Effector memory CD8-positive, alpha-beta T cell (primary cell): ENCODE measurements at regions not wholly inside any gene's neighbourhood (a gene's known extent, or its start where the extent isn't known, plus 50 kb on each side); places are given as distances from the start of the nearest gene placed in this dataset.
A peak's percentile ranks its signal among the peaks of the same experiment; 100 is the strongest.

Source experiments
- ATAC-seq: fragments of 150-1000 bp; cut with Tn5 transposase; replicated peaks from 2 replicates; pipeline ENCODE4 v1.10.0; 2021; ENCODE audit warnings: mild to moderate bottlenecking, moderate library complexity
- DNase-seq, 3 experiments: peaks; one replicate each; pipeline ENCODE4 v3.0.0; 2021
- H3K27ac Mint-ChIP-seq, 2 donors: one replicate each; pipeline ENCODE4 v1.8.0; 2022; ENCODE audit warnings: mild to moderate bottlenecking in 2 of 2, mixed read lengths in 2 of 2, moderate library complexity in 2 of 2
- H3K27me3 Mint-ChIP-seq, 2 donors: one replicate each; pipeline ENCODE4 v1.8.0; 2022; ENCODE audit warnings: mixed read lengths in 2 of 2
- H3K36me3 Mint-ChIP-seq: one replicate; pipeline ENCODE4 v1.8.0; 2022; ENCODE audit warnings: mild to moderate bottlenecking, moderate library complexity, mixed read lengths; ENCODE audit not compliant: insufficient read depth
- H3K4me1 Mint-ChIP-seq, 2 donors: one replicate each; pipeline ENCODE4 v1.8.0; 2022; ENCODE audit warnings: low read depth in 2 of 2, mixed read lengths in 2 of 2
- H3K4me3 Mint-ChIP-seq, 2 donors: one replicate each; pipeline ENCODE4 v1.8.0; 2022; ENCODE audit warnings: mild to moderate bottlenecking in 2 of 2, mixed read lengths in 2 of 2, moderate library complexity in 2 of 2
- H3K9me3 Mint-ChIP-seq, 2 donors: one replicate each; pipeline ENCODE4 v1.8.0; 2022; ENCODE audit warnings: mixed read lengths in 2 of 2

DNA sequence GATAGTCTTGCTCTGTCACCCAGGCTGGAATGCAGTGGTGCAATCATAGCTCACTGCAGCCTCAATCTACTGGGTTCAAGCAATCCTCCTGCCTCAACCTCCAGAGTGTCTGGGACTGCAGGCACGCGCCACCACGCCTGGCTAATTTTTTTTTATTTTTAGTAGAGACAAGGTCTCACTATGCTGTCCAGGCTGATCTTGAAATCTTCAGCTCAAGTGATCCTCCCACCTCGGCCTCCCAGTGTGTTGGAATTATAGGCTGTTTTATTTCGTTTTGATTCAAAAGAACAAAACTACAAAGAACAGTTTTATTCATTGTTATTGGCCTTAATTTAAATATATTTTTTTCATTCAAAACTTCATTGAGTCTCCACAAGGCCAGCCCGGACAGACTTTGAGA is 109.8 kb upstream of the NFE2L3 start:
- H3K36me3 Mint-ChIP-seq = no peaks in the 10 kb centered on the region
- H3K9me3 Mint-ChIP-seq = no peaks in the 10 kb centered on the region
- H3K27me3 Mint-ChIP-seq = peaks cover 54 to 71% of the 10 kb centered on the region in 2 donors
- ATAC-seq (no peak), DNase-seq (no peak)
- no peak overlapping the region for H3K27ac Mint-ChIP-seq
- no peak overlapping the region for H3K4me3 Mint-ChIP-seq
- no peaks in the 10 kb centered on the region for H3K4me1 Mint-ChIP-seq

- no peak for DNase-seq
- peaks cover 40 to 55% of the 10 kb centered on the region in 2 donors for H3K27me3 Mint-ChIP-seq
- H3K36me3 Mint-ChIP-seq = peaks cover 3% of the 10 kb centered on the region
- ATAC-seq = no peak
- H3K4me3 Mint-ChIP-seq = no peak overlapping the region
- no peaks in the 10 kb centered on the region for H3K4me1 Mint-ChIP-seq
- no peaks in the 10 kb centered on the region for H3K9me3 Mint-ChIP-seq
- H3K27ac Mint-ChIP-seq = no peak overlapping the region
Measured at GRCh38 chr7:26043801-26044200, 108.2 kb upstream of the NFE2L3 start.

GRCh38 chr7:26044320-26044719 is 107.7 kb upstream of the NFE2L3 start:
- no peak for ATAC-seq
- H3K36me3 Mint-ChIP-seq = peaks cover 3% of the 10 kb centered on the region
- no peak for DNase-seq
- no peaks in the 10 kb centered on the region for H3K4me1 Mint-ChIP-seq
- H3K27ac Mint-ChIP-seq = no peak overlapping the region
- H3K9me3 Mint-ChIP-seq = no peaks in the 10 kb centered on the region
- no peak overlapping the region for H3K4me3 Mint-ChIP-seq
- peaks cover 39 to 50% of the 10 kb centered on the region in 2 donors for H3K27me3 Mint-ChIP-seq

DNA sequence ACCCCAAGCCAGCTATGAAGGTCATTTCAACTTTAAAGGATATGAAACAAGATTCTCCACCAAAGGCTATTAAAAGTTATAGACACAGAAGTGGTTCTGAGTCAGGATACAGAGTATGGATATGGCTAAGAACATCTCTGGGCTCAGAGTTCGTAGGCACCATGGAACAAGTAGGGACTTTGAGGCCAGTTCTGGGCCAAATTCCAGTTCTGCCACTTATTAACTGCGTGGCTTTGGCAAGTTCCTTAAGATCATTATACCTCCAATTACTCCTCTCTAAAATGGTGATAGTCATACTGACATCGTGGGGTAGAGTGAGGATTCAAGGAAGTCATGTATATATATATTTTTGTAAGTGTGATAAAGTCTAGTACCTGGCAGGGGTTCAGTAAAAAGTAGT is 105.8 kb upstream of the NFE2L3 start:
- H3K36me3 Mint-ChIP-seq = peaks cover 3% of the 10 kb centered on the region
- no peaks in the 10 kb centered on the region for H3K9me3 Mint-ChIP-seq
- ATAC-seq (no peak), DNase-seq (no peak)
- H3K4me1 Mint-ChIP-seq = no peaks in the 10 kb centered on the region
- peaks cover 35 to 49% of the 10 kb centered on the region in 2 donors for H3K27me3 Mint-ChIP-seq
- H3K27ac Mint-ChIP-seq = no peak overlapping the region
- no peak overlapping the region for H3K4me3 Mint-ChIP-seq

DNA sequence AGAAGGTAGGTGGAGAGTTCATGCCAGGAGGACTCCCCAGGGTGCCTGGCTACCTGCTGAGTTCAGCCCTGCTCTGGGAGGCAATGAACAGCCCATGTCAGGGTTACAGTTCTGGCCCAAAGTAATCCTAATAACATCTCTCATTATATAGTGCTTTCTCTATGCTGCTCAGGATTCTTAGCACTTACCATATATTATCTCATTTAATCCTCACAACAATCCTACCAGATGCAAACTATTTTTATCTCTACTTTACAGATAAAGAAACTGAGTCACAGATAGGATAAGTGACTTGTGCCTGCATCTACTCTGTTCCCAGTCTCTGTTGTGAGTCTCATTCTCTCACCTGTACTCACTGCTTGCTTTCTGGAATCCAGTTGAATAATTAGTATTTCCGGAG is 105.1 kb upstream of the NFE2L3 start:
- DNase-seq (no peak), ATAC-seq (no peak)
- no peak overlapping the region for H3K4me3 Mint-ChIP-seq
- no peak overlapping the region for H3K27ac Mint-ChIP-seq
- no peaks in the 10 kb centered on the region for H3K4me1 Mint-ChIP-seq
- H3K36me3 Mint-ChIP-seq = peaks cover 3% of the 10 kb centered on the region
- no peaks in the 10 kb centered on the region for H3K9me3 Mint-ChIP-seq
- peaks cover 39 to 52% of the 10 kb centered on the region in 2 donors for H3K27me3 Mint-ChIP-seq

DNA sequence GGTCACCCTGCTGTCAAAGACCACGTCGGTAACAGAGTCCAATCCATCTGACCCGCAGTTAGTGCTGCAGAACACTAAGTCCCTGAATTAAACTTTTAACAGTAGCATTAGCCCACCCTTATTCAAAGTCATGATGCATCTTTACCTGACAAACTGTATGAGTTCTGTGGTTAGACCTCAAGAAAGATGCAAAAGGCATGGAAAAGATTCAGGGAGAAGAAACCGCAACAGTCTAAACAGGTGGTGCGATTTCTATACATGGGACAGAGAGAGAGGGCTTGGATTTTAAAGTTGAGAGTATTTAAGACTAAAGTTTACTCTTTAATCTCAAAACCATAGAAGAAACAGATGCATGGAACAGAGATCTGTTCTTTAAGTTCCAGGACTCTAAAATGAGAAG is 103.3 kb upstream of the NFE2L3 start:
- ATAC-seq (no peak), DNase-seq (no peak)
- Mint-ChIP-seq H3K4me1 (no peaks in the 10 kb centered on the region), H3K9me3 (no peaks in the 10 kb centered on the region), H3K36me3 (peaks cover 3% of the 10 kb centered on the region), H3K27ac (no peak overlapping the region), H3K4me3 (no peak overlapping the region), H3K27me3 (peaks cover 39 to 48% of the 10 kb centered on the region in 2 donors)

- Mint-ChIP-seq H3K9me3 (no peaks in the 10 kb centered on the region), H3K4me3 (no peak overlapping the region), H3K27me3 (peaks cover 35 to 48% of the 10 kb centered on the region in 2 donors), H3K27ac (no peak overlapping the region), H3K4me1 (no peaks in the 10 kb centered on the region), H3K36me3 (peaks cover 3% of the 10 kb centered on the region)
- DNase-seq = no peak
- ATAC-seq = no peak
Measured at GRCh38 chr7:26049081-26049480, 102.9 kb upstream of the NFE2L3 start.

DNA sequence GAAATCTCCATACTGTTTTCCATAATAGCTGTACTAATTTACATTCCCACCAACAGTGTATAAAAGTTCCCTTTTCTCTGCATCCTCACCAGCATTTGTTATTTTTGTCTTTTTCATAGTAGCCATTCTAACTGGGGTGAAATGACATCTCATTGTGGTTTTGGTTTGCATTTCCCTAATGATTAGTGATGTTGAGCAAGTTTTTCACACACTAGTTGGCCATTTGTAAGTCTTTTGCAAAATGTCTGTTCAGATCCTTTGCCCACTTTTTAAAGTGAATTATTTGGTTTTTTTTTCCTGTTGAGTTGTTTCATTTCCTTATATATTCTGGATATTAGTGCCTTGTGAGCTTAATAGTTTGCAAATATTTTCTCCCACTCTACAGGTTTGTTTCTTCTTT is 101.0 kb upstream of the NFE2L3 start:
- H3K4me3 Mint-ChIP-seq = no peak overlapping the region
- no peaks in the 10 kb centered on the region for H3K4me1 Mint-ChIP-seq
- no peak overlapping the region for H3K27ac Mint-ChIP-seq
- no peaks in the 10 kb centered on the region for H3K9me3 Mint-ChIP-seq
- DNase-seq = no peak
- ATAC-seq = no peak
- H3K36me3 Mint-ChIP-seq = peaks cover 3% of the 10 kb centered on the region
- H3K27me3 Mint-ChIP-seq = peaks cover 41 to 52% of the 10 kb centered on the region in 2 donors

GRCh38 chr7:26052706-26053105 is 99.3 kb upstream of the NFE2L3 start:
- no peaks in the 10 kb centered on the region for H3K4me1 Mint-ChIP-seq
- no peak overlapping the region for H3K27ac Mint-ChIP-seq
- no peak overlapping the region for H3K4me3 Mint-ChIP-seq
- H3K36me3 Mint-ChIP-seq = peaks cover 3% of the 10 kb centered on the region
- no peaks in the 10 kb centered on the region for H3K9me3 Mint-ChIP-seq
- H3K27me3 Mint-ChIP-seq = peaks cover 51 to 69% of the 10 kb centered on the region in 2 donors
- DNase-seq (no peak), ATAC-seq (no peak)

GRCh38 chr7:26054386-26054785 is 97.6 kb upstream of the NFE2L3 start:
- Mint-ChIP-seq H3K27me3 (peaks cover 62 to 84% of the 10 kb centered on the region in 2 donors), H3K9me3 (no peaks in the 10 kb centered on the region), H3K4me3 (no peak overlapping the region), H3K36me3 (no peaks in the 10 kb centered on the region), H3K27ac (no peak overlapping the region), H3K4me1 (no peaks in the 10 kb centered on the region)
- ATAC-seq (no peak), DNase-seq (no peak)

DNA sequence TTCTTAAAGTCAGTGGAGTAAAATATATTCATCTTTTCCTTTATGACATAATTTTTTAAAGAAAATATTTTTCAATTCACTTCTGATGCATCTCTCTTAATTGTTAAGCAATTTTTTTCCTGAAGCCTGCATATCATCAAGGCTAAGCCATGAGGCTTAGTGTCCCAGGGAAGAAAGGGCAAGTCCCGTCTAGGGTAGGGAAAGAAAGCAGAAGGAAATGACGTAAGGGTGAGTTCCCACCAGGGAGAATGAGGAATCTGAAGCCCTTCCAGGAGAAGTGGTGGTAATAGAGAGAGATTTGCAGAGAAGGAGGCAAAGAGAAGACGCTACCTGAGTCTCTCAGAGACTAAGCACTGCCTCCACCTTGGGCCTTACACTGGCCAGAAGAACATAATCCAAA is 96.8 kb upstream of the NFE2L3 start:
- no peak overlapping the region for H3K27ac Mint-ChIP-seq
- DNase-seq (no peak), ATAC-seq (no peak)
- no peaks in the 10 kb centered on the region for H3K4me1 Mint-ChIP-seq
- no peaks in the 10 kb centered on the region for H3K9me3 Mint-ChIP-seq
- peaks cover 61 to 80% of the 10 kb centered on the region in 2 donors for H3K27me3 Mint-ChIP-seq
- no peak overlapping the region for H3K4me3 Mint-ChIP-seq
- H3K36me3 Mint-ChIP-seq = no peaks in the 10 kb centered on the region

DNA sequence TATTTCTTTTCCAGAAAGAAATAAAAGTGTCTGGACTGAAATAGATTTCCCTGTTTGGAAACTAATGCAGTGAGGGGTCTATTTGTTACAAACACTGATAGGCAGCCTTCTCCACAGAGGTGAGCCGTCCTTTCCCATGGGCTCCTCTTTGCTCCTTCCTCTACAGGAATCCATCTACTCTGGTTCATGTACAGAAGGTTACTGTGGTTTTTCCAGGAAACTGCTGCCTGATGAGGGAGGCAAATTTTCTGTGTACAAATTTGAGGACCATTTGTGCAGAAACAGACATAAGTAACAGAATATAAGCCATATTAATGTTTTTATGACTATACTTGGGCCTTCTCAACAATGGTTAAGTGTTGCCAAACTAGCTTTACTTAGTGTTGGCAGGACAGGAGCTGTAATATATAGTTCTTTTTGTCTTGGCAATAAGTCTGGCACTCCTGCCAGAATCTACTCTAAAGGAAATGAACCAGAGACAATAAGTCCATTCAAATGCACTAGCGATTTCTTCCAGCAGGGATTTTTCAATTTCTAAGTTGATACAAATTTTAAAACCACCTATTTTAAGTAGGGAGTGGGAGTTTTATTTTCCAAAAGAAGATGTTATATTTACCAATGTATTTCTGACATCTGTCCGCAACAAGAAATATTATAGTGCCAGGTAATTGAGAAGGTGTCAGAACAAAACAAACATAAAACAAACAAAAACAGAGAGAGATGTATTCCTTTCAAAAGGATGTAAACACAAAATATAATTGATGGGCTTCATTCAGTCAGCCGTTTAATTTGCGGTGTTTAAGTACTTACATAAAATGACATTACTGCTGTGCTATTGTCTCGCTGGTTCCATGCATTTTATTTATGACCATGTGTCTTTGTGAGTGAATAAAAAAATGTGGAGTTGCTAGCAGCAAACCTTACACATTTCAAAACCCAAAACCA is 91.0 kb upstream of the NFE2L3 start:
- Mint-ChIP-seq H3K36me3 (peaks cover 8% of the 10 kb centered on the region), H3K9me3 (no peaks in the 10 kb centered on the region), H3K4me3 (no peak overlapping the region), H3K27me3 (peaks cover 54 to 58% of the 10 kb centered on the region in 2 donors), H3K4me1 (no peaks in the 10 kb centered on the region), H3K27ac (no peak overlapping the region)
- DNase-seq (no peak), ATAC-seq (no peak)

GRCh38 chr7:26061678-26062603 is 90.1 kb upstream of the NFE2L3 start:
- peaks cover 46 to 49% of the 10 kb centered on the region in 2 donors for H3K27me3 Mint-ChIP-seq
- ATAC-seq = peak; percentile 74
- H3K9me3 Mint-ChIP-seq = no peaks in the 10 kb centered on the region
- no peaks in the 10 kb centered on the region for H3K4me1 Mint-ChIP-seq
- H3K4me3 Mint-ChIP-seq = no peak overlapping the region
- no peak overlapping the region for H3K27ac Mint-ChIP-seq
- peak; percentile 64 to 69 (median 69) for DNase-seq
- H3K36me3 Mint-ChIP-seq = peaks cover 8% of the 10 kb centered on the region
